A673 (cell line): ENCODE measurements at regions not wholly inside any gene's neighbourhood (a gene's known extent, or its start where the extent isn't known, plus 50 kb on each side); places are given as distances from the start of the nearest gene placed in this dataset.

ENCODE experiments used
- BruUV-seq: library from RNA; stranded (reverse); fragments of 400-500 nt; replicated peaks from 2 replicates; lab custom pipeline; 2021; lab: Mats Ljungman, UMichigan
- CTCF ChIA-PET: fragments of 300-600 bp; sonication (Branson Sonifier 250); formaldehyde crosslinking; loops from one replicate; lab custom pipeline; 2022; ENCODE audit warnings: antibody characterized with exemption; lab: Charles Lee
- POLR2A ChIA-PET: fragments of 300-600 bp; sonication (Branson Sonifier 250); formaldehyde crosslinking; loops from one replicate; lab custom pipeline; 2022; ENCODE audit warnings: antibody characterized with exemption; ENCODE audit not compliant: low non-redundant PET; lab: Charles Lee
- DNase-seq: peaks from one replicate; pipeline ENCODE4 v3.0.0-alpha.2; 2015; ENCODE audit warnings: low spot score
- H3K27ac ChIP-seq: fragments of 200-600 bp; sonication (generic); 2 replicates; pipeline ENCODE4 v1.5.1; 2016; ENCODE audit warnings: mixed run types, low read depth, mild to moderate bottlenecking, mixed read lengths, antibody characterized with exemption, low read length; ENCODE audit not compliant: poor library complexity, severe bottlenecking
- H3K27me3 ChIP-seq: fragments of 200-600 bp; sonication (generic); replicated peaks from 2 replicates; pipeline ENCODE4 v1.6.1; 2017; ENCODE audit warnings: mixed run types, low read depth, mild to moderate bottlenecking, mixed read lengths, antibody characterized with exemption, low read length; ENCODE audit not compliant: insufficient read depth, poor library complexity
- H3K36me3 ChIP-seq: fragments of 200-600 bp; sonication (generic); 2 replicates; pipeline ENCODE4 v1.6.1; 2016; ENCODE audit warnings: mixed run types, mild to moderate bottlenecking, mixed read lengths, antibody characterized with exemption, low read length; ENCODE audit not compliant: insufficient read depth, poor library complexity, severe bottlenecking
- H3K4me1 ChIP-seq: fragments of 200-600 bp; sonication (generic); 2 replicates; pipeline ENCODE4 v1.6.1; 2017; ENCODE audit warnings: mixed run types, mild to moderate bottlenecking, mixed read lengths, antibody characterized with exemption, low read length; ENCODE audit not compliant: insufficient read depth, poor library complexity, severe bottlenecking
- H3K4me3 ChIP-seq: fragments of 200-600 bp; sonication (generic); 2 replicates; pipeline ENCODE4 v1.5.1; 2016; ENCODE audit warnings: low read depth, mixed run types, mild to moderate bottlenecking, mixed read lengths, low read length; ENCODE audit not compliant: poor library complexity, severe bottlenecking
- H3K9me3 ChIP-seq: fragments of 200-600 bp; sonication (generic); 2 replicates; pipeline ENCODE4 v1.6.1; 2016; ENCODE audit warnings: mixed run types, low read depth, mild to moderate bottlenecking, mixed read lengths, antibody characterized with exemption, low read length; ENCODE audit not compliant: poor library complexity, severe bottlenecking
- CTCF ChIP-seq: fragments of 300-800, 200-600 bp; sonication (generic); conservative IDR thresholded peaks from 2 replicates; pipeline ENCODE4 v1.5.1; 2017; ENCODE audit warnings: low read depth, mild to moderate bottlenecking, antibody characterized with exemption, low read length, moderate library complexity, mixed read lengths
- EZH2 ChIP-seq: fragments of 200-600 bp; sonication (generic); IDR thresholded peaks from 2 replicates; pipeline ENCODE4 v1.6.1; 2017; ENCODE audit warnings: borderline replicate concordance, low read depth, mild to moderate bottlenecking, mixed read lengths, antibody characterized with exemption, low read length; ENCODE audit not compliant: poor library complexity, severe bottlenecking
- intact Hi-C: fragments of 100-400 bp; cut with micrococcal nuclease; formaldehyde crosslinking; loops from one replicate; pipeline ENCODE4 v1.10.0; 2022; ENCODE audit not compliant: unreplicated experiment

DNA sequence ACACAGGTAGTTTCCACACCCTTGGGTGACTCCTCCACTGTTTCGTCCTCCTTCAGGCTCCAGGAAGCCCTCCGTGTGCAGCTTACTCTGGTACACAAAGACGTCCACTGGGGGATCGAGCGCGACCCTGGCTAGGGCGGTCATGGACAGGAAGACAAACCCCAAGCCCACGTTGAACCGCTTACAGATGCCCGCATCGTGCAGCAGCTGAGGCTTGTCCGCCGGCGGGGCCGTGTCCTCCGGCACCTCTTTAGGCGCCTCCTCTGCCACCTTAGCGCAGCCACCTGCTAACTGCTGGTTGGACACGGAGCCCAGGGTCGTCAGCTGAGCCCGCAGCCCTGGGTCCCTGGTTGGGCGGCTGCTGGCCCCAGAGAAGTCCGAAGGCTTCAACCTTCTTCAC, 309.0 kb upstream of the BTBD3 start:
- no peak for DNase-seq
- POLR2A ChIA-PET, result no interaction called here
- Histone ChIP-seq H3K9me3 (no peaks in the 10 kb centered on the region), H3K36me3 (no peaks in the 10 kb centered on the region), H3K27me3 (no peaks in the 10 kb centered on the region), H3K4me3 (no peak overlapping the region), H3K27ac (no peak overlapping the region), H3K4me1 (no peaks in the 10 kb centered on the region)
- intact Hi-C loops, result no loop called here
- BruUV-seq, result no TSS peak
- TF ChIP-seq EZH2, result no peak
- CTCF ChIA-PET, result no interaction called here

GRCh38 chr20:11624704-11625103, 293.0 kb upstream of the BTBD3 start:
- no peaks in the 10 kb centered on the region for H3K36me3 ChIP-seq
- no peak for TF ChIP-seq CTCF
- TF ChIP-seq EZH2, result no peak
- H3K9me3 ChIP-seq, result no peaks in the 10 kb centered on the region
- intact Hi-C loops, result no loop called here
- CTCF ChIA-PET, result no interaction called here
- no peaks in the 10 kb centered on the region for H3K27me3 ChIP-seq
- no peak overlapping the region for H3K27ac ChIP-seq
- H3K4me3 ChIP-seq, result no peak overlapping the region
- no TSS peak for BruUV-seq
- DNase-seq, result no peak
- H3K4me1 ChIP-seq, result no peaks in the 10 kb centered on the region
- POLR2A ChIA-PET, result no interaction called here

GRCh38 chr20:11626551-11626950, 291.1 kb upstream of the BTBD3 start:
- no peaks in the 10 kb centered on the region for H3K9me3 ChIP-seq
- intact Hi-C loops, result no loop called here

More at GRCh38 chr20:11626551-11626950, 291.1 kb upstream of the BTBD3 start:
- Histone ChIP-seq H3K27ac (no peak overlapping the region), H3K4me3 (no peak overlapping the region), H3K4me1 (no peaks in the 10 kb centered on the region), H3K36me3 (no peaks in the 10 kb centered on the region), H3K27me3 (no peaks in the 10 kb centered on the region)
- no peak for DNase-seq
- ChIA-PET POLR2A (no interaction called here), CTCF (no interaction called here)
- no peak for TF ChIP-seq EZH2
- TF ChIP-seq CTCF, result no peak
- no TSS peak for BruUV-seq
